ENCODE measurements at regions not wholly inside any gene's neighbourhood (a gene's known extent, or its start where the extent isn't known, plus 50 kb on each side); places are given as distances from the start of the nearest gene placed in this dataset.
A peak's percentile ranks its signal among the peaks of the same experiment; 100 is the strongest.

DNA sequence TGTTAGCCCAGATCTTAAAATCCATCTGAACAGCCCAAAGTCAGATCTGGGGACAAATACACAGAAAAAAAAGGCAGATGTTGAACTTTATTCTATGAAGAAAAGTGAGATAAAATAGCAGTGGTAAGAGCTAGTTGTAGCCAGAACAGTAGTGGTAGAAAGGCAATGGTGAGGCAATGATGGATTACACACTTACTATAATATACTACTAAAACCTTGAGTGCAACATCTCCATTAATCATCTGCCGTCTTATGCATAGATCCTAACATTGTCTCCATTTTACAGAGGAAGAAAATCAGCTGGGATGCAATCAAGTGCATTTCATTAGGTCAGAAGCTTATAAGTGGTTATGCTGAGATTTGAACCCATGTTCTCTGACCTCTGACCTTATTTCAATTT is 699.6 kb downstream of the CDH11 start:
- H3K4me3 ChIP-seq, result no peak overlapping the region
- H3K36me3 ChIP-seq, result no peaks in the 10 kb centered on the region
- H3K27ac ChIP-seq, result no peak overlapping the region
- H3K27me3 ChIP-seq, result no peaks in the 10 kb centered on the region
- no peak for TF ChIP-seq POLR2A (IDR thresholded peaks at IDR 0.05)
- TF ChIP-seq, protein P1, sequence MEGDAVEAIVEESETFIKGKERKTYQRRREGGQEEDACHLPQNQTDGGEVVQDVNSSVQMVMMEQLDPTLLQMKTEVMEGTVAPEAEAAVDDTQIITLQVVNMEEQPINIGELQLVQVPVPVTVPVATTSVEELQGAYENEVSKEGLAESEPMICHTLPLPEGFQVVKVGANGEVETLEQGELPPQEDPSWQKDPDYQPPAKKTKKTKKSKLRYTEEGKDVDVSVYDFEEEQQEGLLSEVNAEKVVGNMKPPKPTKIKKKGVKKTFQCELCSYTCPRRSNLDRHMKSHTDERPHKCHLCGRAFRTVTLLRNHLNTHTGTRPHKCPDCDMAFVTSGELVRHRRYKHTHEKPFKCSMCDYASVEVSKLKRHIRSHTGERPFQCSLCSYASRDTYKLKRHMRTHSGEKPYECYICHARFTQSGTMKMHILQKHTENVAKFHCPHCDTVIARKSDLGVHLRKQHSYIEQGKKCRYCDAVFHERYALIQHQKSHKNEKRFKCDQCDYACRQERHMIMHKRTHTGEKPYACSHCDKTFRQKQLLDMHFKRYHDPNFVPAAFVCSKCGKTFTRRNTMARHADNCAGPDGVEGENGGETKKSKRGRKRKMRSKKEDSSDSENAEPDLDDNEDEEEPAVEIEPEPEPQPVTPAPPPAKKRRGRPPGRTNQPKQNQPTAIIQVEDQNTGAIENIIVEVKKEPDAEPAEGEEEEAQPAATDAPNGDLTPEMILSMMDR (IDR thresholded peaks at IDR 0.05), result no peak
- no peaks in the 10 kb centered on the region for H3K4me1 ChIP-seq
- no peaks in the 10 kb centered on the region for H3K9me3 ChIP-seq
- intact Hi-C loops (cut with DNase I; ENCODE audit: low total_unique reads), result no loop called here
- DNase-seq, result no peak

DNA sequence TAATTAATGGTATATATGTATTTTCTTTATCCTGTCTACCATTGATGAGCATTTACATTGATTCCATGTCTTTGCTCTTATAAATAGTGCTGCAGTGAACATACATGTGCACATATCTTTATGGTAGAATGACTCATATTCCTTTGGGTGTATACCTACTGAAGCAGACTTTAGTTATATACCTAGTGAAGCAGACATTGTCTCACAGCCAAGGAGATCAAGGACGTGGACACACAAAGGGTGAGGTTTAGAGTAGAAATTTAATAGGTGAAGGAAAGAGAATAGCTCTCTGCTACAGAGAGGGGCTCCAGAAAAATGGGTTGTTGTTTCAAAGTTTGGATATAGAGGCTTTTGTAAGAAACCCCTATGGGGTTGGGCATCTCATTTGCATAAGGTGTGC is 700.3 kb downstream of the CDH11 start:
- intact Hi-C loops (cut with DNase I; ENCODE audit: low total_unique reads), result no loop called here
- TF ChIP-seq POLR2A (IDR thresholded peaks at IDR 0.05), result no peak
- TF ChIP-seq, protein P1 (IDR thresholded peaks at IDR 0.05), result no peak
- Histone ChIP-seq H3K36me3 (no peaks in the 10 kb centered on the region), H3K27me3 (no peaks in the 10 kb centered on the region), H3K27ac (no peak overlapping the region), H3K4me1 (no peaks in the 10 kb centered on the region), H3K9me3 (no peaks in the 10 kb centered on the region), H3K4me3 (no peak overlapping the region)
- DNase-seq, result no peak

DNA sequence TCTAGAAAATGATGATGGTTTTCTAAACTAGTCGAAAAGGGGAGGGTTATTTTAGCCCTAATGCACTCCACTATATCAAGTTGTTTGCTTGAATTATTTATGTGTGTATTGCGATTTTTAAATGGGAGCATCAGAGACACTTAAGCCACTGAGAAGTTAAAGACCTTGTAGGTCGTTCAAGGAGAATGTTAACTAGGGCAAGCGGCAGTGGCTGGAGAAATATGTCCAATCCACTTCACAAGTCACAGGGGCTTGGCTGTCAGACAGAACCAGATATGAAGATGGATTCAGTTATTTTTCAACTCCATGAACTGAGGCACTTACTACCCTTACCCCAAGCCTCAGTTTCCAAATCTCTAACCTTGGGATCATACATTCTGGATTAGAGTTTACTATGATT is 702.0 kb downstream of the CDH11 start:
- intact Hi-C loops (cut with DNase I; ENCODE audit: low total_unique reads), result no loop called here
- no peaks in the 10 kb centered on the region for H3K4me1 ChIP-seq
- no peaks in the 10 kb centered on the region for H3K9me3 ChIP-seq
- no peak overlapping the region for H3K27ac ChIP-seq
- no peak for TF ChIP-seq POLR2A (IDR thresholded peaks at IDR 0.05)
- TF ChIP-seq, protein P1 (IDR thresholded peaks at IDR 0.05), result no peak
- DNase-seq, result no peak
- H3K36me3 ChIP-seq, result no peaks in the 10 kb centered on the region
- H3K27me3 ChIP-seq, result no peaks in the 10 kb centered on the region
- H3K4me3 ChIP-seq, result no peak overlapping the region

DNA sequence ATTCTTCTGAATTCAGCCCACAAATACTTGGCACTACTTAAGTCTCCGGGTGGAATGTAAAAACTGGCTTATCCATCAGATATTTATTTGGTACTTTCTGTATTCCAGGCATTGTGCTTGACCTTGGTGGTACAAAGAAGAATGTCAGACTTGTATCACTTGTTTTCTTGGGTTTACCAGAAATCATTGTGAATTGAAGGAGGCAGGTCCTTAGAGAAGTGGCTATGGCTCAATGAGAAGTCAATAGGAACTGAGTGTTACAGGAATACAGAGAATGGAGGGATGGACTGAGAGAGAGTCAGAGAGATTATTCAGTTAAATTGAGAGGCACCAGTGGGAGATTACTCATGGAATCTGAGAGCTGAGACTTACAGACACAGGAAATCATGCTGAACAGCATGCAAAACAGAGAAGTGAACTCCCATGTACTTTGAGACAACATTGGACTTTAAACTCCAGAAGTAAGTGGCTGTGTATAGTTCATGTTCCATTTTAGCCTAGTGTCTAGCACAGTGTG is 704.1 kb downstream of the CDH11 start:
- Histone ChIP-seq H3K27me3 (no peaks in the 10 kb centered on the region), H3K36me3 (no peaks in the 10 kb centered on the region), H3K4me1 (no peaks in the 10 kb centered on the region), H3K27ac (no peak overlapping the region), H3K9me3 (no peaks in the 10 kb centered on the region), H3K4me3 (no peak overlapping the region)
- intact Hi-C loops (cut with DNase I; ENCODE audit: low total_unique reads), result no loop called here
- DNase-seq, result no peak
- TF ChIP-seq POLR2A (IDR thresholded peaks at IDR 0.05), result no peak
- TF ChIP-seq, protein P1 (IDR thresholded peaks at IDR 0.05), result no peak

DNA sequence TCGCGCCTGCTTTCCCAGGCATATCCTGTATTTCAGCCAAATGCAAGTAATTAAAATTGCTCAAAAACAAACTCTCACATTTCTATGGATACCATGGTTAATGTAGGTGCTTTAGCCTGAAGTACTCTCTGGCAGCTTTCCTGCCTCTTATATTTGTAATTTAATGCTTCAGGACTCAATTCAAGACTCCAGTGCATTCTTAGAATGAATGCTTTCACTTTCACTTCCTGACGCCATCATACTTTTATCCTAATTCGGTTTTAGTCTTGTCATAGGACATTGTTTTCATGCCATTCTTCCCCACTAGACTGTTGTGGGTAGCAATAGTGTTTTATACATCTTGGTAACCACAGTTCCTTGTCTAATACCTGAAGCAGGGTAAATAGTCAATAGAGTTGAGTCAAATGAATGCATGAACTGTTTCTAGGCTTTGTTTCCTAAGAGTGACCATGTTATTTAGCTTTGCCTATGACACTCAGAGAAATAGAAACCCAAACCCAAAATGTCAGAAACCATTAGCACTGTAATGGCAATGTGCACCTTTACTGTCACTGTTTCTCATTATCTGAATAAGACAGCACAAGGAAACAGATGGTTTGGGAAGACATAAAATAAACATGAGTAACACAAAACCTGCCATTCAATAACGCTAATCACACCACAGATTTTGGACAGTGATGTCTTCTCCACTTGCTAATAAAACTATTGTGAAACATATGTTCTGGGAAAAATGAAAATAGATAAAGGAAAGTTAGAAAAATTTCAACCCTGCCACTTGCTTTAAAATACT is 705.5 kb downstream of the CDH11 start:
- TF ChIP-seq, protein P1 (IDR thresholded peaks at IDR 0.05), result no peak
- TF ChIP-seq POLR2A (IDR thresholded peaks at IDR 0.05), result no peak
- H3K36me3 ChIP-seq, result no peaks in the 10 kb centered on the region
- H3K4me1 ChIP-seq, result no peaks in the 10 kb centered on the region
- no peaks in the 10 kb centered on the region for H3K9me3 ChIP-seq
- no peaks in the 10 kb centered on the region for H3K27me3 ChIP-seq
- intact Hi-C loops (cut with DNase I; ENCODE audit: low total_unique reads), result no loop called here
- H3K4me3 ChIP-seq, result peak overlapping the region; percentile 22 to 24
- peak overlapping the region; percentile 11 to 64 for H3K27ac ChIP-seq
- DNase-seq, result no peak

Measured in uterus (tissue), 3 donors.